GM18951 (cell line): ENCODE measurements at regions not wholly inside any gene's neighbourhood (a gene's known extent, or its start where the extent isn't known, plus 50 kb on each side); places are given as distances from the start of the nearest gene placed in this dataset.
"Not testable (repeated sequence)": the region's sequence is repeated elsewhere in the genome, so short reads cannot be mapped to it uniquely, and the experiment has no call there.

Source experiments
- POLR2A ChIP-seq: IDR thresholded peaks from 4 replicates; pipeline ENCODE4 v1.6.1; 2011; ENCODE audit warnings: mild to moderate bottlenecking; ENCODE audit not compliant: insufficient read length, insufficient read depth; ENCODE audit errors: extremely low read depth
- in situ Hi-C: fragments of 300-500 bp; cut with MboI; formaldehyde crosslinking; loops from one replicate; pipeline ENCODE4 v1.12.0; 2022; ENCODE audit warnings: low sequenced_read_pairs, mixed read lengths, inconsistent platforms; ENCODE audit not compliant: unreplicated experiment

GRCh38 chr1:45258059-45258650, 51.8 kb upstream of the ZSWIM5 start:
- in situ Hi-C loops, result no loop called here

GRCh38 chr1:45259053-45259452, 52.6 kb upstream of the ZSWIM5 start:
- in situ Hi-C loops, result no loop called here

More at GRCh38 chr1:45258059-45258650, 51.8 kb upstream of the ZSWIM5 start:
- TF ChIP-seq POLR2A, result no peak

GRCh38 chr1:45260244-45260643, 53.8 kb upstream of the ZSWIM5 start:
- in situ Hi-C loops, result no loop called here
- TF ChIP-seq POLR2A, result no peak

More at GRCh38 chr1:45259053-45259452, 52.6 kb upstream of the ZSWIM5 start:
- TF ChIP-seq POLR2A, result no peak

- no peak for TF ChIP-seq POLR2A
- in situ Hi-C loops, result no loop called here
Measured at GRCh38 chr1:45263132-45263531, 56.7 kb upstream of the ZSWIM5 start.

- no peak for TF ChIP-seq POLR2A
- in situ Hi-C loops, result no loop called here
Measured at GRCh38 chr1:45265244-45265643, 58.8 kb upstream of the ZSWIM5 start.

- in situ Hi-C loops, result no loop called here
Measured at GRCh38 chr1:45266151-45266801, 59.9 kb upstream of the ZSWIM5 start.

GRCh38 chr1:45268310-45268709, 58.4 kb upstream of the HPDL start:
- in situ Hi-C loops, result not testable (repeated sequence)

More at GRCh38 chr1:45266151-45266801, 59.9 kb upstream of the ZSWIM5 start:
- TF ChIP-seq POLR2A, result no peak

GRCh38 chr1:45272267-45272666, 54.4 kb upstream of the HPDL start:
- in situ Hi-C loops, result not testable (repeated sequence)

- TF ChIP-seq POLR2A, result no peak
- in situ Hi-C loops, result no loop called here
Measured at GRCh38 chr1:45272913-45273371, 53.8 kb upstream of the HPDL start.

- in situ Hi-C loops, result loop anchor here (25.0 kb wide), 1 partner anchor 413 kb away; no protein-coding TSS in a partner anchor
- TF ChIP-seq POLR2A, result no peak
Measured at GRCh38 chr1:45275054-45275453, 51.6 kb upstream of the HPDL start.
